Lower leg skin (tissue), 3 donors: ENCODE measurements at regions not wholly inside any gene's neighbourhood (a gene's known extent, or its start where the extent isn't known, plus 50 kb on each side); places are given as distances from the start of the nearest gene placed in this dataset.

Experiments
- CTCF ChIP-seq, 3 donors: fragments of 450-650 bp; IDR thresholded peaks; one replicate each; pipeline ENCODE4 v1.5.1; 2016; ENCODE audit warnings: antibody characterized with exemption in 3 of 3, mild to moderate bottlenecking in 3 of 3, moderate library complexity in 2 of 3
- POLR2A ChIP-seq, 2 donors: fragments of 450-650 bp; IDR thresholded peaks; one replicate each; pipeline ENCODE4 v1.6.1; 2016 to 2017; ENCODE audit warnings: antibody characterized with exemption in 2 of 2, mild to moderate bottlenecking in 1 of 2, moderate library complexity in 1 of 2

- TF ChIP-seq CTCF (IDR thresholded peaks at IDR 0.05) (no peak), POLR2A (IDR thresholded peaks at IDR 0.05) (no peak)
These were observed 60.0 kb upstream of the KCTD3 start for GRCh38 chr1:215507119-215507518.
